Naive thymus-derived CD8-positive, alpha-beta T cell (primary cell): ENCODE measurements at regions not wholly inside any gene's neighbourhood (a gene's known extent, or its start where the extent isn't known, plus 50 kb on each side); places are given as distances from the start of the nearest gene placed in this dataset.

ENCODE experiments used
- ATAC-seq, 2 donors: fragments of 150-1000 bp; cut with Tn5 transposase in 1 of 2; sonication (Bioruptor Pico), chemical (Tn5 transposase) in 1 of 2; 1 replicate in 1 of 2; 2 replicates in 1 of 2; pipeline ENCODE4 v1.10.0; 2021; ENCODE audit warnings: mild to moderate bottlenecking in 2 of 2, moderate library complexity in 2 of 2
- POLR2A ChIA-PET: fragments of 350-600 bp; sonication (Branson Sonifier 250); formaldehyde crosslinking; loops from one replicate; lab custom pipeline; 2021; ENCODE audit warnings: antibody characterized with exemption; lab: Charles Lee
- DNase-seq, 10 donors: peaks; one replicate each; pipeline versions ENCODE4 v3.0.0 to v3.0.0-alpha.2; 2020 to 2022
- H3K27ac Mint-ChIP-seq, 10 donors: one replicate each; pipeline ENCODE4 v1.8.0; 2020 to 2022; ENCODE audit warnings: mild to moderate bottlenecking in 10 of 10, mixed read lengths in 10 of 10, moderate library complexity in 4 of 10, inconsistent platforms in 1 of 10
- H3K27me3 Mint-ChIP-seq, 5 donors: one replicate each; pipeline ENCODE4 v1.8.0; 2021 to 2022; ENCODE audit warnings: mixed read lengths in 5 of 5
- H3K36me3 Mint-ChIP-seq, 3 donors: one replicate each; pipeline ENCODE4 v1.8.0; 2020 to 2022; ENCODE audit warnings: mixed read lengths in 3 of 3, mild to moderate bottlenecking in 2 of 3, inconsistent platforms in 1 of 3
- H3K4me1 Mint-ChIP-seq, 4 donors: one replicate each; pipeline ENCODE4 v1.8.0; 2021 to 2022; ENCODE audit warnings: mixed read lengths in 4 of 4
- H3K4me3 Mint-ChIP-seq, 10 donors: one replicate each; pipeline ENCODE4 v1.8.0; 2020 to 2022; ENCODE audit warnings: mild to moderate bottlenecking in 10 of 10, mixed read lengths in 10 of 10, moderate library complexity in 6 of 10, inconsistent platforms in 1 of 10
- H3K9me3 Mint-ChIP-seq, 9 donors: one replicate each; pipeline ENCODE4 v1.8.0; 2020 to 2022; ENCODE audit warnings: mixed read lengths in 9 of 9, mild to moderate bottlenecking in 3 of 9, inconsistent platforms in 1 of 9, moderate library complexity in 1 of 9

DNA sequence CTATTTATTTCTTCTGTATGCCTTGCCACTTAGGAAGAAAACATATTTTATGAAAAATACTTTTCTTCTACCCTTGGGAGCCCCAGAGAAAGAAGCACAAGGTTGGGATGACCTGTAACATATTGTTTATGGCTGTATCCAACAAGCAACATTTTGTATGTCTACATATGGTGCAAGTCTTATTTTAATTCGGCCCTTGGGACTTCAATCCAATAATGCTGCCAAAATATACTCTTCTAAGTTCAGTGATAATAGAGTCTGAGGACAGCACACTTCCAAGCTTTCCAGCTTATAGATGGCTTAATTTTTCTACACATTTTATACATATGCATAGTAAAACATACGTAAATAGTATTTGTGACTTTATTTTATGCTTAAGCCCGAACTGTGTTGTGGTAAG is 318.5 kb upstream of the SEMA3A start:
- DNase-seq (no peak), ATAC-seq (no peak)
- peaks cover 0 to 8% (median 0%) of the 10 kb centered on the region in 5 donors for H3K27me3 Mint-ChIP-seq
- no peak overlapping the region for H3K27ac Mint-ChIP-seq
- H3K9me3 Mint-ChIP-seq: no peaks in the 10 kb centered on the region
- no peak overlapping the region for H3K4me3 Mint-ChIP-seq
- POLR2A ChIA-PET: no interaction called here
- H3K4me1 Mint-ChIP-seq: no peaks in the 10 kb centered on the region
- H3K36me3 Mint-ChIP-seq: no peaks in the 10 kb centered on the region

DNA sequence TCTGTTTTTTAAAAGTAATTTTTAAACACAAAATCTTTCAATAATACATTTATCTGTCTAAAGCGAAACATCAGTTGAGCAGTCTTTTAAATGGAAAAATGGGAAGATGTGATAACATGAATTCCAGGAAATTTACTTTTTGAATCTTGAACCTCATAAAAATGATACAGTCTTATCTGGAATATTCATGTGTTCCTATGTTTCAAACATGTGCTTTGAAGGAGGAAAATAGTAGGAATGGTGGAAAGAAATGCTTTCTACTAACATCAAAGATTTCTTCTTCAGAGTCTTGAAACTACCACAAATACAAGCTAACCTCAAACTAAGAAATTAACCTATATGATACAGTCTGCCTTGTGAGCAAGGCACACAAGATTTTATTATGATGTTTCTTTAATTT is 317.5 kb upstream of the SEMA3A start:
- DNase-seq: no peak
- no peaks in the 10 kb centered on the region for H3K9me3 Mint-ChIP-seq
- no peak overlapping the region for H3K4me3 Mint-ChIP-seq
- POLR2A ChIA-PET: no interaction called here
- H3K27me3 Mint-ChIP-seq: peaks cover 0 to 4% (median 0%) of the 10 kb centered on the region in 5 donors
- no peak overlapping the region for H3K27ac Mint-ChIP-seq
- no peak for ATAC-seq
- no peaks in the 10 kb centered on the region for H3K4me1 Mint-ChIP-seq
- no peaks in the 10 kb centered on the region for H3K36me3 Mint-ChIP-seq

DNA sequence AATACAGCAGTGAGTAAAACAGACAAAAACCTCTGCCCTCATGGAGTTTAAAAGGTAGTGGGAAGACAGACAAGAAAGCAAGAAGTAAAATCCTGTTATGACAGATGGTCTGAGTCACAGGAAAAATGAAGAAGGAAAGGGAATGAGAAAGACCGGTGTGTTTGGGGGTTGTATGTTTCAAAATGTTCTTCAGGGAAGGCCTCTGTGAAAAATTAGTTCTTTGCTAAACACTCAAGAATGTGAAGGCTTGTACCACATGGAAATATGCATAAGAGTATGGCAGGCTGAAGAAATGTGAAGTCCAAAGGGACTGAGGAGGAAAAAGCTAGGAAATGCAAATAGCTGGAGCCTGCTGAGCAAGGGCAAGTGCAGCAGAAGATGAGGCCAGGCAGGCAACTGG is 315.9 kb upstream of the SEMA3A start:
- POLR2A ChIA-PET: no interaction called here
- no peak overlapping the region for H3K27ac Mint-ChIP-seq
- no peaks in the 10 kb centered on the region for H3K36me3 Mint-ChIP-seq
- H3K27me3 Mint-ChIP-seq: peaks cover 0 to 2% (median 0%) of the 10 kb centered on the region in 5 donors
- no peak for ATAC-seq
- H3K4me1 Mint-ChIP-seq: no peaks in the 10 kb centered on the region
- no peak overlapping the region for H3K4me3 Mint-ChIP-seq
- H3K9me3 Mint-ChIP-seq: no peaks in the 10 kb centered on the region
- no peak for DNase-seq

DNA sequence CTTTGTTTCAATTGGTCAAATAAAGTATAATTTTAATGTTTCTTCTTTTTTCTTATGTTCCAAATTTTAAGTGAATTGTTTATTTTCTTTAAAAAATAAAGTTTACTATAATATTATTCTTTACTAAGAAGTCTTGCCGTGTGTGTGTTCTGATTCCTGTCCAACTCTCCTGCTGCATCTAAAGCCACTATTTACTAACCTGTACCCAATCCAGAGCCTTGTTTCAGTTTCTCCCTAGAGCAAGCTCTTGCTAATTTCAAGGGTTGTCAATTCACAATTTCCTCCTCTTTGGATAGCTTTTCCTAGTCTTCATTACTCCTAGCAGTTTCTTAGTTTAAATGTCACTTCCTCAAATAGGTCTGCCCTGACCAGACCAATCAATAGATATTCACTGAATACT is 314.9 kb upstream of the SEMA3A start:
- DNase-seq (no peak), ATAC-seq (no peak)
- Mint-ChIP-seq H3K4me3 (no peak overlapping the region), H3K36me3 (no peaks in the 10 kb centered on the region), H3K9me3 (no peaks in the 10 kb centered on the region), H3K27me3 (peaks cover 0 to 4% (median 0%) of the 10 kb centered on the region in 5 donors), H3K4me1 (no peaks in the 10 kb centered on the region), H3K27ac (no peak overlapping the region)
- POLR2A ChIA-PET: no interaction called here

DNA sequence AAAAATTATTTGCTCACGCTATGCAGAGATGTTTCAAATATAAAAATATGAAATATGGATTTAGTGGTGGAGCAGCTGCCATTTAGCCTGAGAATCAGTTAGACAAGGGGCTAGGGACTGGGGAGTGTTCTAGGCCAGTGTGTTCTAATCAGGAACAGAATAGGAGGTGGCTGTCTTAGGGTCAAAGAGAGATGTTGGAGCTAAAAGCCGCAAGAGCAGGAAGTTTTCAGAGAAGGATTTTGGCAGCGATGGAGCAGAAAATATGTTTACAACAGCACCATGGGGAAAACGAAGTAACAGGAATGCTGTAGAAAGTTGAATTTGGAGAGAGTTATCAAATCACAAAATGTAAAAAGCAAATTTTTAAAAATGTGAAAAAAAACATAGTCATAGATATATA is 314.0 kb upstream of the SEMA3A start:
- no peak overlapping the region for H3K4me3 Mint-ChIP-seq
- no peak for DNase-seq
- H3K4me1 Mint-ChIP-seq: no peaks in the 10 kb centered on the region
- ATAC-seq: no peak
- H3K27ac Mint-ChIP-seq: no peak overlapping the region
- H3K27me3 Mint-ChIP-seq: peaks cover 0 to 4% (median 0%) of the 10 kb centered on the region in 5 donors
- POLR2A ChIA-PET: no interaction called here
- no peaks in the 10 kb centered on the region for H3K36me3 Mint-ChIP-seq
- H3K9me3 Mint-ChIP-seq: no peaks in the 10 kb centered on the region

DNA sequence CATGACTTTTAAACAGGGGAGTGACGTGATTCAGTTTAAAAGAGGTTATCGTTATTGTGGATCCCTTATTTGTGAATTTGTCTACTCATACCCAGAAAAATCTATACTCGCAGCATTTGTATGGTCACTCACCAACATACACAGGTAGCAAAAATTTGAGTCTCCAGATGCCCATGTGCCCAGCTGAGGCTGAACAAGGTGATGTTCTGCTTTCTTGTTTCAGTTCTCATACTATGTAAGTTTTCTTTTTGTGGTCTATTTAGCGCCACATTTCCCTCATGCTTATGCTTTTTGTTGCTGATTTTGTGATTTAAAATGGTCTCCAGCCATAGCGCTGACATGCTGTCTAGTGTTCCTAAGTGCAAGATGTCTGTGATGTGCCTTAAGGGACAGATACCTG is 312.9 kb upstream of the SEMA3A start:
- DNase-seq (no peak), ATAC-seq (no peak)
- Mint-ChIP-seq H3K4me3 (no peak overlapping the region), H3K9me3 (no peaks in the 10 kb centered on the region), H3K27ac (no peak overlapping the region), H3K27me3 (peaks cover 0 to 4% (median 0%) of the 10 kb centered on the region in 5 donors), H3K36me3 (no peaks in the 10 kb centered on the region), H3K4me1 (no peaks in the 10 kb centered on the region)
- POLR2A ChIA-PET: no interaction called here

DNA sequence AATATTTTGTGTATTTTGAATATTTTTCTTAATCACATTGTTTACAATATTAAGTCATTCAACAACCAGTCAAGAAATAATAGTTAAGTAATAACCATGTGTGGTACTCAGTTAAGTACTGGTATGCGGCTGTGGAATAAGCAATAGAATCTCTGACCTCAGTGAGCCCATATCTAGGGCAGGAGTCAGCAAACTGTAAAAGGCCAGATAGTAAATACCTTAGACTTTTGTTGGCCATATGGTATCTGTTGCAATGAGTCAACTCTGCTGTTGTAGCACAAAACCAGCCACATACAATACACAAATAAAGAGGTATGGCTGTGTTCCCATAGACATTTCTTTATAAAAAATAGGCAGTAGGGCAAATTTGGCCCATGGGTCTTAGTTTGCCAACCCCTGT is 311.6 kb upstream of the SEMA3A start:
- no peak overlapping the region for H3K27ac Mint-ChIP-seq
- no peak for DNase-seq
- H3K36me3 Mint-ChIP-seq: no peaks in the 10 kb centered on the region

DNA sequence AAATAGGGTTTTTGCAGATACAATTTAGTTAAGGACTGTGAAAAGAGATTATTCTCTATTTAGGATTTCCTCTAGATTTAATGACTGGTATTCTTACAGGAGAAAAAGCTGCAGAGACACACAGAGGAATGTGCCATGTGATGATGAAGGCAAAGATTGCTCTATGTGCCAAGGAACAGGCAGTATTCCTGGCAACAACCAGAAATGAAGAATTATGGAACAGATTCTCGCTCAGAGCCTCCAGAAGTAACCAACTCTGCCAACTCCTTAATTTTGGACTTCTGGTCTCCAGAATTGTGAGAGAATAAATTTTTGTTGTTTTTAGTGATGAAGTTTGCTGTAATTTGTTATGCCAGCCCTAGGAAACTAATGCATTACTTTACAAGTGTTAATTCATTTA is 307.6 kb upstream of the SEMA3A start:
- Mint-ChIP-seq H3K27ac (no peak overlapping the region), H3K4me1 (no peaks in the 10 kb centered on the region), H3K9me3 (peaks cover 0 to 8% (median 0%) of the 10 kb centered on the region in 9 donors), H3K27me3 (peaks cover 0 to 4% (median 0%) of the 10 kb centered on the region in 5 donors), H3K4me3 (no peak overlapping the region), H3K36me3 (no peaks in the 10 kb centered on the region)
- DNase-seq: no peak
- ATAC-seq: no peak
- POLR2A ChIA-PET: no interaction called here

More for the DNA sequence above, 311.6 kb upstream of the SEMA3A start:
- no peaks in the 10 kb centered on the region for H3K4me1 Mint-ChIP-seq
- peaks cover 0 to 2% (median 0%) of the 10 kb centered on the region in 9 donors for H3K9me3 Mint-ChIP-seq
- POLR2A ChIA-PET: no interaction called here
- peaks cover 0 to 4% (median 0%) of the 10 kb centered on the region in 5 donors for H3K27me3 Mint-ChIP-seq
- H3K4me3 Mint-ChIP-seq: no peak overlapping the region
- no peak for ATAC-seq

DNA sequence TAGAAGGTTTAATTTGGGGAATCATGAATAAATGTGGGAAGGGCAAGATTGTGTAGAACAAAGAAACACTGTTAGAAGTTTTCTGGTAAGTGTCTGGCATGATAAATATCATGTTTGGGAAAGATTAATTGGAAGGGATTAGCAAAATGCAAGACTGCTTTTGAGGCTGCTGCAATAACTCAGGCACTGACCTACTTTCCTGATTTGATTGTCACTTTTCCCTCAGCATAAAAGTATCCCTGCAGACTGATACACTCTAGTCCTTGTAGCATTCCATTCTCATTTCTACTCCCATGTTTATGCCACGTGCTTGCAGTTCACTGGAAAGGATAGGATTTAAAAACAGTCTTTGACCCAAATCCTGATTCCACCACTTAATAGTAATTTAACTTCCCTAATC is 303.3 kb upstream of the SEMA3A start:
- H3K9me3 Mint-ChIP-seq: peaks cover 0 to 8% (median 0%) of the 10 kb centered on the region in 9 donors
- DNase-seq (no peak), ATAC-seq (no peak)
- POLR2A ChIA-PET: no interaction called here
- no peak overlapping the region for H3K27ac Mint-ChIP-seq
- H3K27me3 Mint-ChIP-seq: no peaks in the 10 kb centered on the region
- H3K36me3 Mint-ChIP-seq: no peaks in the 10 kb centered on the region
- no peaks in the 10 kb centered on the region for H3K4me1 Mint-ChIP-seq
- no peak overlapping the region for H3K4me3 Mint-ChIP-seq

DNA sequence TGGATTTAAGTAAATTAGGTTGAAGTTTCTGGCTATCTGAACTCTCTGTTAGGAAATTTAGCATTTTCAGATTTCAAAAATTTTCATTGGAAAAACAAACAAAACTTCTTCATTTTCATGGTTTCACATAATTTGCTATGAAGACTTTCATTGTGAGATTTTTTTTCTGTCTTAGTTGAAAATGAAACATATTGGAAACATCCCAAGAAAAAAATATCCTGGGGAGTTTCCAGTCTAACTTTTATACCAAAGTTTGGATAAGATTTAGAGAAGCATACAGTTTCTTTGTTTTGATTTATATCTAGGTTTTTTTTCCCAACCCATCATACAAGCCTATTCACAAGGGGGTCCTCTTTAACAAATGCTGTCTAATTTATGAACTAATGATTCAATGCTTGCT is 300.5 kb upstream of the SEMA3A start:
- POLR2A ChIA-PET: no interaction called here
- Mint-ChIP-seq H3K9me3 (peaks cover 0 to 8% (median 0%) of the 10 kb centered on the region in 9 donors), H3K27ac (no peak overlapping the region), H3K36me3 (no peaks in the 10 kb centered on the region), H3K4me3 (no peak overlapping the region), H3K27me3 (peaks cover 0 to 6% (median 0%) of the 10 kb centered on the region in 5 donors), H3K4me1 (no peaks in the 10 kb centered on the region)
- DNase-seq: no peak
- ATAC-seq: no peak

DNA sequence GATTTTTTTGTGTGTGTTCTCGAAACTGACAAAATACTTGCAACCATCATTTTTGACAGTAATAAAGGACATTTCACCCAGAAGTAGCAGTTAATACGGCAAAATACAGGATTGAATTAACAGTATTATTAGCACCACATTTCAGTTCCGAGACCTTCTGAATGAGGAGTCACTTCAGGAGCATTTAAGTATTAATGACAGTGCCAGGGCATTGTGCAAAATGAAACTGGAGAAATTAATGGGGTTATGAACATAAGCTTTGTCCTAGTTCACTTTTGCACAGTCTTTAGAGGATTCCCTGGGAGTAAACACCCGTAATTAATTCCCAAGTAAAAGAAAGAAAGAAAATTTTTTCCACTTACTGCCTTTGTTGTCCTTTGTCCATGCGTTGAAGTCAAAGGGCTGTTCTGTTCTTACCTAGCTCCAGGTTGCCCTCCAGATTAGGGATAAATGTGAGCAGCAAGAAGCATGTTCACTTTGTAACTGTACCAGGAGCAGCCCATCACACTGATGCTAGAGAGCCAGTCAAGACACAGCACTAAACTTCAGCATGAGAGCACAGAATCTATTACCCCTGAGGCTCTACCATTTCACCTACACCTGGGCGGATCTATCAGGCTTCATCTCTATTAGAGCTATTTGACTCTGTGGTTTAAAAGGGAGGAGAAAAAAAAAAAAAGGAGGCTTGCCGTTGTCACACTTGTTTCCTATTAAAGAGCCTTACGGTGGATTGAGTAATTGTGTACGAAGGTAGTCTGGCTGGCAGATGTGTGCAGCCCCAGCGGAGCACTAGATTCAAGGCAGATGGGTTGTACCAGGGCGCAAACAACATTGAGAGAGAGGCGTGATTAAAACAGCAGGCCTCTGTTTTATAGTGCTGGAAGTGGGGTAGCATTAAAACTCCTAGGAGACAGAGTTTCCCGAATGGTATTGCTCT is 297.8 kb upstream of the SEMA3A start:
- ATAC-seq (no peak), DNase-seq (no peak)
- POLR2A ChIA-PET: no interaction called here
- Mint-ChIP-seq H3K4me1 (no peaks in the 10 kb centered on the region), H3K36me3 (no peaks in the 10 kb centered on the region), H3K9me3 (peaks cover 0 to 6% (median 0%) of the 10 kb centered on the region in 9 donors), H3K27ac (no peak overlapping the region), H3K4me3 (no peak overlapping the region), H3K27me3 (peaks cover 0 to 6% (median 0%) of the 10 kb centered on the region in 5 donors)

DNA sequence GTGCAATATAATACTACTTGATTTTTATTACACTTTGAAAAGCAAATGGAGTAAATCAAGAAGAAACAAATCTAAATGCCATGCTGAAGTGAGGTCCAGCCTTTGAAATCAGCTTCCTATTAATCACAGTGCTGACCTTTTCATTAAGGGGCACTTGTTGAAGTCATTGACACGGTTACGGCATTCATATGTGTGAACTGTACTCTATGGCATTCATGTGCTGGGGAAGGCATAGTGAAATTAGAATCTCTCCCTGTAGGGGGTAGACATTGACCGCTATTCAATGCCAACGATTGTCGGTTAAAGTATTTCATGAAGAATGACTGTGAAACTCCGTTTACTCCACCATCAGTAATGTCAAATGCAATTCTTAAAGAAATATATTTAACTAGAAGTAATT is 296.1 kb upstream of the SEMA3A start:
- H3K27me3 Mint-ChIP-seq: peaks cover 0 to 6% (median 0%) of the 10 kb centered on the region in 5 donors
- no peak overlapping the region for H3K4me3 Mint-ChIP-seq
- H3K36me3 Mint-ChIP-seq: no peaks in the 10 kb centered on the region
- peaks cover 0 to 6% (median 0%) of the 10 kb centered on the region in 9 donors for H3K9me3 Mint-ChIP-seq
- H3K27ac Mint-ChIP-seq: no peak overlapping the region
- DNase-seq (no peak), ATAC-seq (no peak)
- H3K4me1 Mint-ChIP-seq: no peaks in the 10 kb centered on the region
- POLR2A ChIA-PET: no interaction called here

DNA sequence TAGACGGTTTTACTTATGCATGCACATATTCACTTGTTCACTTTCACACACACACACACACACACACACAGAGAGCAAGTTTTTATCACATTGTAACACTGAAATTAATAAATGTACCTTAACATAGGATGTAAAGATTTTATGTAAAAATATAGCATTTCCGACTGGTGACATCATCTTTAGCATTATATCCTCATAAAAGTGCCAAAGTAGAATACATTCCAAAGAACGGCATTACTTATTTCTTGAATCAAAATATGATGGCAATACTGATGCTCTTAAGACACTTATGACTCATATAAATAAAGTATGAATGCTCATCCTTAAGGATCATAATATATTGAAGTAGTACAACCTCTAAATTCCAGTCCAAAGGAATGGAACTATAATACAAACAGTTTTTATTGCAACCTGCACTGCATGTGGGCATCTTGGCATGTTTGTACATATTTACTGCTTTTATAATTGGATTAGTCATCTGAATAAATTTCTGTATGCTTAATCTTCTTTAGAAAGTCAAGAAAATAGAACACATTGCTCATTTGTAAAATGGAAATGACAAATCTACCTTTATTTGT is 290.0 kb upstream of the SEMA3A start:
- no peaks in the 10 kb centered on the region for H3K27me3 Mint-ChIP-seq
- H3K4me3 Mint-ChIP-seq: no peak overlapping the region
- H3K4me1 Mint-ChIP-seq: no peaks in the 10 kb centered on the region
- no peaks in the 10 kb centered on the region for H3K36me3 Mint-ChIP-seq
- ATAC-seq (no peak), DNase-seq (no peak)
- no peak overlapping the region for H3K27ac Mint-ChIP-seq
- POLR2A ChIA-PET: no interaction called here
- peaks cover 0 to 6% (median 0%) of the 10 kb centered on the region in 9 donors for H3K9me3 Mint-ChIP-seq
